Liver (tissue), 8 donors: ENCODE measurements at regions not wholly inside any gene's neighbourhood (a gene's known extent, or its start where the extent isn't known, plus 50 kb on each side); places are given as distances from the start of the nearest gene placed in this dataset.
"Not testable (repeated sequence)": the region's sequence is repeated elsewhere in the genome, so short reads cannot be mapped to it uniquely, and the experiment has no call there.

Experiments
- DNase-seq: peaks from one replicate; pipeline ENCODE4 v3.0.0-alpha.2; 2017; ENCODE audit warnings: low spot score
- H3K27ac ChIP-seq, 2 donors: one replicate each; pipeline ENCODE4 v1.7.0; 2013; ENCODE audit warnings: inconsistent platforms in 2 of 2, low read length in 2 of 2, control low read depth in 1 of 2, low read depth in 1 of 2, mild to moderate bottlenecking in 1 of 2
- H3K27me3 ChIP-seq, 4 donors: one replicate each; pipeline versions ENCODE4 v1.6.1 to v1.7.0; 2013; ENCODE audit warnings: low read length in 3 of 4, inconsistent platforms in 1 of 4, mild to moderate bottlenecking in 1 of 4, moderate library complexity in 1 of 4; ENCODE audit not compliant: control insufficient read depth in 4 of 4, insufficient read depth in 4 of 4
- H3K36me3 ChIP-seq, 4 donors: one replicate each; pipeline versions ENCODE4 v1.6.1 to v1.7.0; 2013; ENCODE audit warnings: low read length in 3 of 4, mild to moderate bottlenecking in 3 of 4, low read depth in 1 of 4, moderate library complexity in 1 of 4; ENCODE audit not compliant: control insufficient read depth in 4 of 4, insufficient read depth in 3 of 4
- H3K4me1 ChIP-seq, 4 donors: one replicate each; pipeline versions ENCODE4 v1.6.1 to v1.7.0; 2013; ENCODE audit warnings: low read length in 3 of 4, mild to moderate bottlenecking in 3 of 4, moderate library complexity in 1 of 4; ENCODE audit not compliant: control insufficient read depth in 4 of 4, insufficient read depth in 4 of 4
- H3K4me3 ChIP-seq, 3 donors: one replicate each; pipeline versions ENCODE4 v1.6.1 to v1.7.0; 2013; ENCODE audit warnings: low read length in 3 of 3, control low read depth in 1 of 3, low read depth in 1 of 3, mild to moderate bottlenecking in 1 of 3
- H3K9ac ChIP-seq, 2 donors: one replicate each; pipeline ENCODE4 v1.7.0; 2013; ENCODE audit warnings: low read length in 2 of 2, mild to moderate bottlenecking in 2 of 2, moderate library complexity in 2 of 2, control low read depth in 1 of 2, low read depth in 1 of 2
- H3K9me3 ChIP-seq, 4 donors: one replicate each; pipeline versions ENCODE4 v1.6.1 to v1.7.0; 2013; ENCODE audit warnings: low read length in 3 of 4; ENCODE audit not compliant: control insufficient read depth in 4 of 4
- CTCF ChIP-seq: fragments of 150-350 bp; IDR thresholded peaks from 2 replicates; pipeline ENCODE4 v1.5.1; 2017; ENCODE audit warnings: improper control_type of control experiment, low read depth, low read length; ENCODE audit not compliant: missing input control
- EGR1 ChIP-seq, 2 donors: IDR thresholded peaks; 2 replicates each; pipeline ENCODE4 v1.6.1; 2016 to 2018; ENCODE audit warnings: antibody characterized with exemption in 2 of 2, low read depth in 2 of 2
- FOXA2 ChIP-seq: IDR thresholded peaks from 2 replicates; pipeline ENCODE4 v1.6.1; 2016; ENCODE audit warnings: antibody characterized with exemption
- GABPA ChIP-seq, 2 donors: IDR thresholded peaks in 1 of 2; conservative IDR thresholded peaks in 1 of 2; 2 replicates each; pipeline ENCODE4 v1.6.1; 2016; ENCODE audit warnings: antibody characterized with exemption in 2 of 2, mild to moderate bottlenecking in 1 of 2, moderate library complexity in 1 of 2
- HNF4A ChIP-seq, 2 donors: conservative IDR thresholded peaks; 2 replicates each; pipeline ENCODE4 v1.6.1; 2016; ENCODE audit warnings: antibody characterized with exemption in 2 of 2, mild to moderate bottlenecking in 2 of 2
- JUND ChIP-seq, 2 donors: IDR thresholded peaks; 2 replicates each; pipeline ENCODE4 v1.6.1; 2016; ENCODE audit warnings: antibody characterized with exemption in 2 of 2
- MAX ChIP-seq: IDR thresholded peaks from 2 replicates; pipeline ENCODE4 v1.6.1; 2016; ENCODE audit warnings: antibody characterized with exemption
- NR2F2 ChIP-seq: IDR thresholded peaks from 2 replicates; pipeline ENCODE4 v1.6.1; 2016; ENCODE audit warnings: antibody characterized with exemption
- RAD21 ChIP-seq, 2 donors: IDR thresholded peaks; 2 replicates each; pipeline ENCODE4 v1.6.1; 2016; ENCODE audit warnings: antibody characterized with exemption in 2 of 2, mild to moderate bottlenecking in 2 of 2
- RXRA ChIP-seq, 2 donors: IDR thresholded peaks; 2 replicates each; pipeline ENCODE4 v1.6.1; 2017 to 2018; ENCODE audit warnings: antibody characterized with exemption in 2 of 2, mild to moderate bottlenecking in 1 of 2
- SP1 ChIP-seq: IDR thresholded peaks from 2 replicates; pipeline ENCODE4 v1.6.1; 2018; ENCODE audit warnings: antibody characterized with exemption, mild to moderate bottlenecking
- TAF1 ChIP-seq: conservative IDR thresholded peaks from 2 replicates; pipeline ENCODE4 v1.6.1; 2016; ENCODE audit warnings: antibody characterized with exemption, mild to moderate bottlenecking
- YY1 ChIP-seq: IDR thresholded peaks from 2 replicates; pipeline ENCODE4 v1.6.1; 2016; ENCODE audit warnings: antibody characterized with exemption, mild to moderate bottlenecking
- ZBTB33 ChIP-seq: IDR thresholded peaks from 2 replicates; pipeline ENCODE4 v1.6.1; 2016; ENCODE audit warnings: antibody characterized with exemption
- WGBS: extraction: QIAGEN DNeasy Blood & Tissue Kit; methylation state at CpG from one replicate; pipeline ENCODE4 v1.1.7; 2013; 5-methylcytosine and 5-hydroxymethylcytosine counted together
- donor health status: healthy.
- donor health status: healthy.
- donor health status: healthy.
- donor health status: healthy.
- donor health status: healthy.

GRCh38 chr4:174009686-174010451 lies 273.6 kb downstream of the FBXO8 start:
- H3K27me3 ChIP-seq, result no peaks in the 10 kb centered on the region
- WGBS, result 38% methylated on average over 3 of the region's 3 CpGs
- no peak overlapping the region for H3K27ac ChIP-seq
- H3K4me3 ChIP-seq, result no peak overlapping the region
- H3K9me3 ChIP-seq, result no peaks in the 10 kb centered on the region
- no peak overlapping the region for H3K9ac ChIP-seq
- no peak for DNase-seq
- no peaks in the 10 kb centered on the region for H3K4me1 ChIP-seq
- H3K36me3 ChIP-seq, result no peaks in the 10 kb centered on the region
- TF ChIP-seq FOXA2 (no peak), HNF4A (conservative IDR thresholded peaks at IDR 0.05) (no peak)

- Histone ChIP-seq H3K9me3 (no peaks in the 10 kb centered on the region), H3K9ac (no peak overlapping the region), H3K27ac (no peak overlapping the region), H3K4me1 (no peaks in the 10 kb centered on the region), H3K36me3 (no peaks in the 10 kb centered on the region), H3K27me3 (peaks cover 0 to 3% (median 0%) of the 10 kb centered on the region in 4 donors), H3K4me3 (no peak overlapping the region)
- no peak for DNase-seq
- TF ChIP-seq JUND (IDR thresholded peaks at IDR 0.05), result no peak
- 78% methylated on average over 3 of the region's 3 CpGs for WGBS
Observed at GRCh38 chr4:174005422-174005821, 278.0 kb downstream of the FBXO8 start.

GRCh38 chr4:173998471-173999144 lies 284.9 kb downstream of the FBXO8 start:
- Histone ChIP-seq H3K27me3 (no peaks in the 10 kb centered on the region), H3K9ac (no peak overlapping the region), H3K36me3 (no peaks in the 10 kb centered on the region), H3K9me3 (no peaks in the 10 kb centered on the region), H3K4me3 (no peak overlapping the region), H3K4me1 (no peaks in the 10 kb centered on the region), H3K27ac (no peak overlapping the region)
- WGBS, result 54% methylated on average over 6 of the region's 6 CpGs
- TF ChIP-seq FOXA2 (no peak), RAD21 (IDR thresholded peaks at IDR 0.05) (no peak), TAF1 (no peak)
- DNase-seq, result no peak

DNA sequence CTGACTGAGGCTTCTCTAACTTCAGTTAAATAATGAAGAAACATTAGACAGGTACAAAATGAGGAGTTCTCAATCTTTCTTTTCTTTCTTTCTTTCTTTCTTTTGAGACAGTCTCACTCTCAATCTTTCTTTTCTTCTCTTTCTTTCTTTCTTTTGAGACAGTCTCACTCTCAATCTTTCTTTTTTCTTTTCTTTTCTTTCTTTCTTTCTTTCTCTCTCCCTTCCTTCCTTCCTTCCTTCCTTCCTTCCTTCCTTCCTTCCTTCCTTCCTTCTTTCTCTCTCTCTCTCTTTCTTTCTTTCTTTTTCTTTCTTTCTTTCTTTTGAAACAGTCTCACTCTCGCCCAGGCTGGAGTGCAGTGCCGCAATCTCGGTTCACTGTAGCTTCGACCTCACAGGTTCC lies 287.7 kb downstream of the FBXO8 start:
- H3K4me3 ChIP-seq, DNase-seq, H3K9ac ChIP-seq, H3K9me3 ChIP-seq, H3K27ac ChIP-seq, H3K27me3 ChIP-seq, H3K36me3 ChIP-seq, H3K4me1 ChIP-seq: not testable (repeated sequence)
- 89% methylated on average over 4 of the region's 4 CpGs for WGBS

DNA sequence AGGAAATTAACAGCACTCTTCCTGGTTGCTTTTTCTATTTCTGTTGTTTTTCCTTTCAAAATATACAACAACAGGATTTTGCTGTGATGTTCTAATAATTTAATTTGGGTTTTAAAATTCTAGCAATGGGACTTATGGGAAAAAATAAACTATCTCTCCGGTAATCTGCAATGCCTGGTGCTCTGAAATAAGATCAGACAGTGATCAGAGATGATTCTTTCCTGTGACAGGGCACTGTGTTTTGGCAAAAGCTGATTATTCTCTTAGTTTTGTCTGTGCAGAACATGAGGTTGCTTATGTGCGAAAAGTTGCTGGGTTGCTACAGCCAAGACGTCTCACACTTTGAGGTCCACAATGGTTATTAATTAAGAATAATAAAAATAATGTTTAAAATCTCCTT lies 291.7 kb downstream of the FBXO8 start:
- Histone ChIP-seq H3K4me1 (no peaks in the 10 kb centered on the region), H3K27me3 (peaks cover 0 to 6% (median 3%) of the 10 kb centered on the region in 4 donors), H3K36me3 (no peaks in the 10 kb centered on the region), H3K9me3 (peaks cover 0 to 1% (median 0%) of the 10 kb centered on the region in 4 donors), H3K9ac (no peak overlapping the region), H3K4me3 (no peak overlapping the region), H3K27ac (no peak overlapping the region)
- WGBS, result 65% methylated on average over 3 of the region's 3 CpGs
- DNase-seq, result no peak
- TF ChIP-seq CTCF (no peak), EGR1 (IDR thresholded peaks at IDR 0.05; ENCODE audit: low read depth in 2 of 2) (no peak), TAF1 (no peak), ZBTB33 (no peak), RXRA (IDR thresholded peaks at IDR 0.05) (no peak), HNF4A (conservative IDR thresholded peaks at IDR 0.05) (no peak), FOXA2 (no peak), MAX (no peak), JUND (IDR thresholded peaks at IDR 0.05) (no peak), RAD21 (IDR thresholded peaks at IDR 0.05) (no peak), NR2F2 (no peak), GABPA (IDR thresholded peaks at IDR 0.05 in 1 of 2, conservative IDR thresholded peaks at IDR 0.05 in 1 of 2) (no peak), SP1 (no peak), YY1 (no peak)
